HG03457 (cell line): ENCODE measurements at regions not wholly inside any gene's neighbourhood (a gene's known extent, or its start where the extent isn't known, plus 50 kb on each side); places are given as distances from the start of the nearest gene placed in this dataset.

Experiments
- ATAC-seq: cut with Tn5 transposase; IDR thresholded peaks from one replicate; pipeline ENCODE4 v1.9.1; 2021; ENCODE audit warnings: moderate number of reproducible peaks; ENCODE audit not compliant: unreplicated experiment

- ATAC-seq: no peak
These were observed 290.1 kb upstream of the PCDH7 start for GRCh38 chr4:30429813-30430761.

- ATAC-seq: no peak
These were observed 285.5 kb upstream of the PCDH7 start for GRCh38 chr4:30434656-30435055.

- ATAC-seq: no peak
These were observed 283.8 kb upstream of the PCDH7 start for GRCh38 chr4:30436394-30436793.

- no peak for ATAC-seq
These were observed 282.9 kb upstream of the PCDH7 start for GRCh38 chr4:30437316-30437715.

GRCh38 chr4:30443289-30443688, 276.9 kb upstream of the PCDH7 start:
- no peak for ATAC-seq

- no peak for ATAC-seq
These were observed 269.7 kb upstream of the PCDH7 start for GRCh38 chr4:30450474-30450873.

GRCh38 chr4:30454504-30454903, 265.7 kb upstream of the PCDH7 start:
- no peak for ATAC-seq

GRCh38 chr4:30456716-30457115, 263.5 kb upstream of the PCDH7 start:
- no peak for ATAC-seq

GRCh38 chr4:30460818-30461217, 259.4 kb upstream of the PCDH7 start:
- no peak for ATAC-seq

GRCh38 chr4:30461218-30461617, 259.0 kb upstream of the PCDH7 start:
- ATAC-seq: no peak

- no peak for ATAC-seq
These were observed 257.6 kb upstream of the PCDH7 start for GRCh38 chr4:30462445-30463090.

GRCh38 chr4:30471861-30472260, 248.3 kb upstream of the PCDH7 start:
- no peak for ATAC-seq

- ATAC-seq: no peak
These were observed 246.9 kb upstream of the PCDH7 start for GRCh38 chr4:30473225-30473624.

- no peak for ATAC-seq
These were observed 224.9 kb upstream of the PCDH7 start for GRCh38 chr4:30495251-30495650.

- no peak for ATAC-seq
These were observed 224.4 kb upstream of the PCDH7 start for GRCh38 chr4:30495651-30496310.

- ATAC-seq: no peak
These were observed 208.4 kb upstream of the PCDH7 start for GRCh38 chr4:30511751-30512150.

GRCh38 chr4:30518211-30518610, 202.0 kb upstream of the PCDH7 start:
- no peak for ATAC-seq

GRCh38 chr4:30525662-30526315, 194.4 kb upstream of the PCDH7 start:
- no peak for ATAC-seq

- ATAC-seq: no peak
These were observed 184.9 kb upstream of the PCDH7 start for GRCh38 chr4:30535255-30535654.

- no peak for ATAC-seq
These were observed 183.9 kb upstream of the PCDH7 start for GRCh38 chr4:30536231-30536630.

- no peak for ATAC-seq
These were observed 182.7 kb upstream of the PCDH7 start for GRCh38 chr4:30537456-30537855.
